ENCODE measurements at regions not wholly inside any gene's neighbourhood (a gene's known extent, or its start where the extent isn't known, plus 50 kb on each side); places are given as distances from the start of the nearest gene placed in this dataset.

- Mint-ChIP-seq H3K4me1 (ENCODE audit: low read depth) (no peaks in the 10 kb centered on the region), H3K4me3 (no peak overlapping the region), H3K9me3 (no peaks in the 10 kb centered on the region), H3K27me3 (no peaks in the 10 kb centered on the region), H3K36me3 (no peaks in the 10 kb centered on the region), H3K27ac (no peak overlapping the region)
- DNase-seq = no peak
- ChIA-PET POLR2A (no interaction called here), CTCF (no interaction called here)
- intact Hi-C loops (cut with micrococcal nuclease) = no loop called here
Observed at GRCh38 chr18:78580835-78581339, 398.7 kb upstream of the SALL3 start.

- Mint-ChIP-seq H3K4me3 (no peak overlapping the region), H3K9me3 (no peaks in the 10 kb centered on the region), H3K27me3 (no peaks in the 10 kb centered on the region), H3K4me1 (ENCODE audit: low read depth) (no peaks in the 10 kb centered on the region), H3K27ac (no peak overlapping the region), H3K36me3 (no peaks in the 10 kb centered on the region)
- POLR2A ChIA-PET = no interaction called here
- CTCF ChIA-PET = no interaction called here
- DNase-seq = no peak
- intact Hi-C loops (cut with micrococcal nuclease) = no loop called here
Observed at GRCh38 chr18:78582181-78582709, 397.4 kb upstream of the SALL3 start.

GRCh38 chr18:78582898-78583738 lies 396.5 kb upstream of the SALL3 start:
- Mint-ChIP-seq H3K9me3 (no peaks in the 10 kb centered on the region), H3K27ac (no peak overlapping the region), H3K4me3 (no peak overlapping the region), H3K27me3 (no peaks in the 10 kb centered on the region), H3K4me1 (ENCODE audit: low read depth) (no peaks in the 10 kb centered on the region), H3K36me3 (no peaks in the 10 kb centered on the region)
- ChIA-PET POLR2A (no interaction called here), CTCF (no interaction called here)
- intact Hi-C loops (cut with micrococcal nuclease) = no loop called here
- DNase-seq = no peak

- ChIA-PET CTCF (no interaction called here), POLR2A (no interaction called here)
- H3K36me3 Mint-ChIP-seq = no peaks in the 10 kb centered on the region
- no peaks in the 10 kb centered on the region for H3K27me3 Mint-ChIP-seq
- no peaks in the 10 kb centered on the region for H3K9me3 Mint-ChIP-seq
- no peaks in the 10 kb centered on the region for H3K4me1 Mint-ChIP-seq (ENCODE audit: low read depth)
- H3K27ac Mint-ChIP-seq = no peak overlapping the region
- no peak overlapping the region for H3K4me3 Mint-ChIP-seq
- no peak for DNase-seq
- intact Hi-C loops (cut with micrococcal nuclease) = no loop called here
Observed at GRCh38 chr18:78583739-78584458, 395.7 kb upstream of the SALL3 start.

- intact Hi-C loops (cut with micrococcal nuclease) = no loop called here
- Mint-ChIP-seq H3K36me3 (no peaks in the 10 kb centered on the region), H3K4me1 (ENCODE audit: low read depth) (no peaks in the 10 kb centered on the region), H3K27me3 (no peaks in the 10 kb centered on the region), H3K27ac (no peak overlapping the region), H3K4me3 (no peak overlapping the region), H3K9me3 (no peaks in the 10 kb centered on the region)
- no peak for DNase-seq
- POLR2A ChIA-PET = interaction anchor here (0.6 kb wide), 1 partner anchor 747 kb away, joined by 4 read pairs; no protein-coding TSS in a partner anchor
- CTCF ChIA-PET = no interaction called here
Observed at GRCh38 chr18:78584459-78585022, 395.1 kb upstream of the SALL3 start.

GRCh38 chr18:78586586-78586985 lies 393.0 kb upstream of the SALL3 start:
- H3K4me1 Mint-ChIP-seq (ENCODE audit: low read depth) = no peaks in the 10 kb centered on the region
- CTCF ChIA-PET = no interaction called here
- H3K4me3 Mint-ChIP-seq = no peak overlapping the region
- H3K36me3 Mint-ChIP-seq = no peaks in the 10 kb centered on the region
- POLR2A ChIA-PET = no interaction called here
- no peaks in the 10 kb centered on the region for H3K27me3 Mint-ChIP-seq
- DNase-seq = no peak
- intact Hi-C loops (cut with micrococcal nuclease) = no loop called here
- no peak overlapping the region for H3K27ac Mint-ChIP-seq
- H3K9me3 Mint-ChIP-seq = no peaks in the 10 kb centered on the region

GRCh38 chr18:78587096-78587495 lies 392.5 kb upstream of the SALL3 start:
- POLR2A ChIA-PET = no interaction called here
- CTCF ChIA-PET = no interaction called here
- Mint-ChIP-seq H3K9me3 (peaks cover 2% of the 10 kb centered on the region), H3K27me3 (no peaks in the 10 kb centered on the region), H3K4me1 (ENCODE audit: low read depth) (no peaks in the 10 kb centered on the region), H3K4me3 (no peak overlapping the region), H3K36me3 (no peaks in the 10 kb centered on the region), H3K27ac (no peak overlapping the region)
- no peak for DNase-seq
- intact Hi-C loops (cut with micrococcal nuclease) = no loop called here

- ChIA-PET POLR2A (no interaction called here), CTCF (no interaction called here)
- Mint-ChIP-seq H3K4me1 (ENCODE audit: low read depth) (no peaks in the 10 kb centered on the region), H3K36me3 (no peaks in the 10 kb centered on the region), H3K27ac (no peak overlapping the region), H3K9me3 (peaks cover 3% of the 10 kb centered on the region), H3K4me3 (no peak overlapping the region), H3K27me3 (no peaks in the 10 kb centered on the region)
- intact Hi-C loops (cut with micrococcal nuclease) = no loop called here
- DNase-seq = no peak
Observed at GRCh38 chr18:78587626-78588600, 391.7 kb upstream of the SALL3 start.

- ChIA-PET CTCF (no interaction called here), POLR2A (no interaction called here)
- H3K27ac Mint-ChIP-seq = no peak overlapping the region
- no peak for DNase-seq
- H3K27me3 Mint-ChIP-seq = no peaks in the 10 kb centered on the region
- H3K4me3 Mint-ChIP-seq = no peak overlapping the region
- no peaks in the 10 kb centered on the region for H3K4me1 Mint-ChIP-seq (ENCODE audit: low read depth)
- H3K9me3 Mint-ChIP-seq = peaks cover 12% of the 10 kb centered on the region
- H3K36me3 Mint-ChIP-seq = no peaks in the 10 kb centered on the region
- intact Hi-C loops (cut with micrococcal nuclease) = no loop called here
Observed at GRCh38 chr18:78589916-78590437, 389.6 kb upstream of the SALL3 start.

GRCh38 chr18:78595453-78595852 lies 384.2 kb upstream of the SALL3 start:
- H3K27ac Mint-ChIP-seq = no peak overlapping the region
- H3K27me3 Mint-ChIP-seq = no peaks in the 10 kb centered on the region
- no peak overlapping the region for H3K4me3 Mint-ChIP-seq
- peaks cover 16% of the 10 kb centered on the region for H3K9me3 Mint-ChIP-seq
- DNase-seq = no peak
- no peaks in the 10 kb centered on the region for H3K4me1 Mint-ChIP-seq (ENCODE audit: low read depth)
- H3K36me3 Mint-ChIP-seq = no peaks in the 10 kb centered on the region
- ChIA-PET POLR2A (no interaction called here), CTCF (no interaction called here)
- intact Hi-C loops (cut with micrococcal nuclease) = no loop called here

- intact Hi-C loops (cut with micrococcal nuclease) = no loop called here
- no peak overlapping the region for H3K27ac Mint-ChIP-seq
- H3K36me3 Mint-ChIP-seq = no peaks in the 10 kb centered on the region
- H3K4me1 Mint-ChIP-seq (ENCODE audit: low read depth) = no peaks in the 10 kb centered on the region
- H3K27me3 Mint-ChIP-seq = no peaks in the 10 kb centered on the region
- CTCF ChIA-PET = no interaction called here
- DNase-seq = no peak
- POLR2A ChIA-PET = no interaction called here
- no peak overlapping the region for H3K4me3 Mint-ChIP-seq
- peaks cover 16% of the 10 kb centered on the region for H3K9me3 Mint-ChIP-seq
Observed at GRCh38 chr18:78595924-78596573, 383.6 kb upstream of the SALL3 start.
